CD4-positive, alpha-beta memory T cell (primary cell): ENCODE measurements at regions not wholly inside any gene's neighbourhood (a gene's known extent, or its start where the extent isn't known, plus 50 kb on each side); places are given as distances from the start of the nearest gene placed in this dataset.

Source experiments
- CTCF ChIA-PET: fragments of 350-600 bp; sonication (Branson Sonifier 250); formaldehyde crosslinking; loops from one replicate; lab custom pipeline; 2021; ENCODE audit warnings: inconsistent platforms; ENCODE audit not compliant: partially characterized antibody; lab: Charles Lee
- POLR2A ChIA-PET: fragments of 350-600 bp; sonication (Branson Sonifier 250); formaldehyde crosslinking; loops from one replicate; lab custom pipeline; 2021; ENCODE audit not compliant: partially characterized antibody; lab: Charles Lee
- DNase-seq, 5 donors: peaks; one replicate each; pipeline versions ENCODE4 v3.0.0 to v3.0.0-alpha.2; 2020 to 2022; ENCODE audit warnings: mixed read lengths in 1 of 5
- H3K27ac ChIP-seq: one replicate; pipeline ENCODE4 v1.7.0; 2013; ENCODE audit warnings: low read depth, low read length
- H3K27me3 ChIP-seq: 2 replicates; pipeline ENCODE4 v1.7.0; 2013; ENCODE audit warnings: mild to moderate bottlenecking, low read length, moderate library complexity; ENCODE audit not compliant: insufficient read depth
- H3K36me3 ChIP-seq: 2 replicates; pipeline ENCODE4 v1.7.0; 2013; ENCODE audit warnings: mild to moderate bottlenecking, low read length, moderate library complexity; ENCODE audit not compliant: insufficient read depth
- H3K4me1 ChIP-seq: 2 replicates; pipeline ENCODE4 v1.7.0; 2013; ENCODE audit warnings: mild to moderate bottlenecking, low read length, moderate library complexity; ENCODE audit not compliant: insufficient read depth
- H3K4me3 ChIP-seq, 2 donors: one replicate each; pipeline ENCODE4 v1.7.0; 2013; ENCODE audit warnings: low read length in 2 of 2, mild to moderate bottlenecking in 1 of 2
- H3K9me3 ChIP-seq, 2 donors: one replicate each; pipeline ENCODE4 v1.7.0; 2013; ENCODE audit warnings: low read length in 2 of 2, control low read depth in 1 of 2; ENCODE audit not compliant: control insufficient read depth in 1 of 2
- H3K27ac Mint-ChIP-seq, 7 donors: one replicate each; pipeline ENCODE4 v1.8.0; 2020 to 2021; ENCODE audit warnings: mixed read lengths in 7 of 7, mild to moderate bottlenecking in 6 of 7, inconsistent platforms in 3 of 7, moderate library complexity in 3 of 7
- H3K27me3 Mint-ChIP-seq, 2 donors: one replicate each; pipeline ENCODE4 v1.8.0; 2020 to 2021; ENCODE audit warnings: mixed read lengths in 2 of 2
- H3K36me3 Mint-ChIP-seq, 2 donors: one replicate each; pipeline ENCODE4 v1.8.0; 2020 to 2021; ENCODE audit warnings: mixed read lengths in 2 of 2, inconsistent platforms in 1 of 2, mild to moderate bottlenecking in 1 of 2
- H3K4me1 Mint-ChIP-seq, 4 donors: one replicate each; pipeline ENCODE4 v1.8.0; 2020 to 2021; ENCODE audit warnings: mixed read lengths in 4 of 4, mild to moderate bottlenecking in 1 of 4
- H3K4me3 Mint-ChIP-seq, 8 donors: one replicate each; pipeline ENCODE4 v1.8.0; 2020 to 2021; ENCODE audit warnings: mixed read lengths in 8 of 8, mild to moderate bottlenecking in 7 of 8, moderate library complexity in 6 of 8, inconsistent platforms in 3 of 8
- H3K9me3 Mint-ChIP-seq, 8 donors: one replicate each; pipeline ENCODE4 v1.8.0; 2020 to 2021; ENCODE audit warnings: mixed read lengths in 8 of 8, mild to moderate bottlenecking in 5 of 8, inconsistent platforms in 3 of 8, moderate library complexity in 1 of 8
- intact Hi-C: fragments of 100-400 bp; cut with micrococcal nuclease; formaldehyde crosslinking; loops from one replicate; pipeline ENCODE4 v1.15.1; 2023

GRCh38 chr12:89859508-89860220, 151.0 kb upstream of the ATP2B1 start:
- no peaks in the 10 kb centered on the region for H3K36me3 ChIP-seq
- H3K4me1 ChIP-seq: peaks cover 75% of the 10 kb centered on the region
- Mint-ChIP-seq H3K27ac (peak overlapping the region; percentile 5 to 89 (median 64)), H3K4me1 (peaks cover 63 to 92% (median 74%) of the 10 kb centered on the region in 4 donors), H3K36me3 (peaks cover 0 to 6% of the 10 kb centered on the region in 2 donors), H3K27me3 (no peaks in the 10 kb centered on the region), H3K4me3 (peak overlapping the region in 2 of 8 donors; percentile 6 to 19), H3K9me3 (peaks cover 0 to 4% (median 0%) of the 10 kb centered on the region in 8 donors)
- H3K9me3 ChIP-seq: no peaks in the 10 kb centered on the region
- no peak overlapping the region for H3K27ac ChIP-seq
- H3K27me3 ChIP-seq: no peaks in the 10 kb centered on the region
- no peak overlapping the region for H3K4me3 ChIP-seq
- POLR2A ChIA-PET: interaction anchor here (0.8 to 13.9 kb wide), 11 partner anchors 21 to 334 kb away, joined by 3 to 296 read pairs (median 4); partner anchors contain the start of genes ATP2B1, GALNT4 and POC1B
- CTCF ChIA-PET: interaction anchor here (0.5 to 4.0 kb wide), 26 partner anchors 10 to 391 kb away, joined by 3 to 51 read pairs (median 4); partner anchors contain the start of gene ATP2B1
- intact Hi-C loops: loop anchor here (1.0 to 5.0 kb wide), 4 partner anchors 237 to 332 kb away; partner anchors contain the start of gene POC1B
- peak in 4 of 5 donors; percentile 31 to 45 (median 40) for DNase-seq

- ChIA-PET POLR2A (interaction anchor here (1.0 to 13.9 kb wide), 4 partner anchors 10 to 153 kb away, joined by 4 to 296 read pairs (median 8); partner anchors contain the start of gene ATP2B1), CTCF (interaction anchor here (1.1 to 4.0 kb wide), 13 partner anchors 9 to 388 kb away, joined by 3 to 51 read pairs (median 6); no protein-coding TSS in a partner anchor)
- DNase-seq: no peak
- H3K27ac Mint-ChIP-seq: peak overlapping the region in 5 of 7 donors; percentile 5 to 89 (median 65)
- Histone ChIP-seq H3K4me3 (no peak overlapping the region), H3K9me3 (no peaks in the 10 kb centered on the region), H3K27ac (no peak overlapping the region), H3K36me3 (no peaks in the 10 kb centered on the region), H3K4me1 (peaks cover 65% of the 10 kb centered on the region), H3K27me3 (no peaks in the 10 kb centered on the region)
- peaks cover 58 to 88% (median 66%) of the 10 kb centered on the region in 4 donors for H3K4me1 Mint-ChIP-seq
- intact Hi-C loops: loop anchor here (1.0 to 5.0 kb wide), 2 partner anchors 236 to 315 kb away; no protein-coding TSS in a partner anchor
- H3K9me3 Mint-ChIP-seq: peaks cover 0 to 4% (median 0%) of the 10 kb centered on the region in 8 donors
- peaks cover 0 to 6% of the 10 kb centered on the region in 2 donors for H3K36me3 Mint-ChIP-seq
- H3K27me3 Mint-ChIP-seq: no peaks in the 10 kb centered on the region
- peak overlapping the region in 2 of 8 donors; percentile 29 to 33 for H3K4me3 Mint-ChIP-seq
These were observed 150.1 kb upstream of the ATP2B1 start for GRCh38 chr12:89858718-89859117.

DNA sequence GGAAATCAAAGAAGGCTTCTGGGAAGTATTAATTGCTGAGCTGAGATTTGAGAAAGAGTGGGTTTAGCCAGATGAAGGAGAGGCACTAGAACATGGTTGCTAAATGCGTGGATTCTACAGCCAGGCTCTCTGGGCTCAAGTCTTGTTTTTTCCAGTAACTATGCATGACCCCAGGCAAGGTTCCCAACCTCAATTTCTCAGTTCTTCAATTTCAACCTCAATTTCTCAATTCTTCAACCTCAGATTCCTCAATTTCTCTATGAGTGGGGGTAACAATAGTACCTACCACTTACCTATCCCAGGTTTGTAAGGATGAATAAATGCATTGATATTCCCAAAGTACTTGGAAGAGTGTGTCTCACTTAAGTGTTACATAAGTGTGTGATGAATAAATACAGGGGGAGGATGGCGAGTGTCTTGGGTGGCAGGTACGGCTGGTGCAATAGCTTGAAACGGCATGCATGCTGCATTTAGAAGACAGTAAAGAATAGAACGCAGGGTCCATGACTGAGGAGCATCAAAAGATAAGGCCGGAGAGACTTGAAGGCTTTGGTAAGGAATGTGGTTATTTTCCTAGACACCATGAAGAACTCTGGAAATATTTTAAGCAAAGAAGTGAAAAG, 149.1 kb upstream of the ATP2B1 start:
- Histone ChIP-seq H3K27ac (no peak overlapping the region), H3K9me3 (no peaks in the 10 kb centered on the region), H3K4me1 (peaks cover 56% of the 10 kb centered on the region), H3K27me3 (no peaks in the 10 kb centered on the region), H3K4me3 (no peak overlapping the region), H3K36me3 (no peaks in the 10 kb centered on the region)
- Mint-ChIP-seq H3K4me1 (peaks cover 48 to 78% (median 57%) of the 10 kb centered on the region in 4 donors), H3K9me3 (peaks cover 0 to 3% (median 0%) of the 10 kb centered on the region in 8 donors), H3K27me3 (no peaks in the 10 kb centered on the region), H3K4me3 (no peak overlapping the region), H3K27ac (peak overlapping the region in 5 of 7 donors; percentile 14 to 71 (median 38)), H3K36me3 (no peaks in the 10 kb centered on the region)
- no peak for DNase-seq
- POLR2A ChIA-PET: interaction anchor here (13.9 kb wide), 1 partner anchor 152 kb away, joined by 296 read pairs; the partner anchor contains the start of gene ATP2B1
- CTCF ChIA-PET: interaction anchor here (1.0 to 4.0 kb wide), 2 partner anchors 16 to 314 kb away, joined by 4 to 51 read pairs; no protein-coding TSS in a partner anchor
- intact Hi-C loops: loop anchor here (5.0 kb wide), 1 partner anchor 235 kb away; no protein-coding TSS in a partner anchor

GRCh38 chr12:89856431-89856830, 147.8 kb upstream of the ATP2B1 start:
- H3K27me3 Mint-ChIP-seq: no peaks in the 10 kb centered on the region
- ChIA-PET CTCF (interaction anchor here (0.7 kb wide), 1 partner anchor 313 kb away, joined by 3 read pairs; no protein-coding TSS in a partner anchor), POLR2A (interaction anchor here (1.8 to 13.9 kb wide), 2 partner anchors 8 to 150 kb away, joined by 4 to 296 read pairs; partner anchors contain the start of gene ATP2B1)
- DNase-seq: no peak
- H3K4me1 Mint-ChIP-seq: peaks cover 36 to 65% (median 45%) of the 10 kb centered on the region in 4 donors
- H3K4me3 Mint-ChIP-seq: peak overlapping the region in 5 of 8 donors; percentile 32 to 61 (median 47)
- H3K27ac ChIP-seq: no peak overlapping the region
- no peaks in the 10 kb centered on the region for H3K27me3 ChIP-seq
- H3K36me3 Mint-ChIP-seq: no peaks in the 10 kb centered on the region
- no peaks in the 10 kb centered on the region for H3K9me3 ChIP-seq
- H3K36me3 ChIP-seq: no peaks in the 10 kb centered on the region
- intact Hi-C loops: loop anchor here (5.0 kb wide), 1 partner anchor 234 kb away; no protein-coding TSS in a partner anchor
- no peak overlapping the region for H3K4me3 ChIP-seq
- peak overlapping the region in 6 of 7 donors; percentile 13 to 78 (median 50) for H3K27ac Mint-ChIP-seq
- H3K9me3 Mint-ChIP-seq: no peaks in the 10 kb centered on the region
- H3K4me1 ChIP-seq: peaks cover 42% of the 10 kb centered on the region

DNA sequence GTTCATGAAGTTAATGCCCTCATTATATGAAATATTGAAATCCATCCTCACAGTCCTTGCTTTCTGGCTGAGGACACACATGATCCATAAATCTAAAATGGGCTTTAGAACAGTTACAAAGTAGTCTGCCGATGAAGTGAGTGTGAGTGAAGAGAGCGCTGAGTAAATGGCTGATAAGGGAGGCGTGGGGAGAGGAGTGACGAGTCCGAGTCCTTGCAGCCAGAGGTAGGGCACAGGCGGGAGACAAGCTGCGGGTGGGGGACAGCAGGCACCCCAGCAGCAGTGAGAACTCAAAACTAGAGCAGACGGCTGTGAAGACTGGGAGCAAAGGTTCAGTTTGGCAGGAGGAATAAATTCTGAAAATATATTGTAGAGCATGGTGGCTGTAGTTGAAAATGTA, 140.1 kb upstream of the ATP2B1 start:
- CTCF ChIA-PET: interaction anchor here (1.2 to 1.5 kb wide), 2 partner anchors 10 to 15 kb away, joined by 3 to 6 read pairs; no protein-coding TSS in a partner anchor
- DNase-seq: no peak
- intact Hi-C loops: no loop called here
- peak overlapping the region in 1 of 7 donors; percentile 19 for H3K27ac Mint-ChIP-seq
- H3K4me3 Mint-ChIP-seq: no peak overlapping the region
- H3K36me3 ChIP-seq: no peaks in the 10 kb centered on the region
- no peaks in the 10 kb centered on the region for H3K27me3 ChIP-seq
- no peaks in the 10 kb centered on the region for H3K36me3 Mint-ChIP-seq
- POLR2A ChIA-PET: interaction anchor here (0.6 to 0.9 kb wide), 2 partner anchors 10 to 21 kb away, joined by 3 to 4 read pairs; no protein-coding TSS in a partner anchor
- H3K4me1 ChIP-seq: no peaks in the 10 kb centered on the region
- H3K27me3 Mint-ChIP-seq: no peaks in the 10 kb centered on the region
- peaks cover 0 to 3% (median under 1%) of the 10 kb centered on the region in 4 donors for H3K4me1 Mint-ChIP-seq
- no peak overlapping the region for H3K27ac ChIP-seq
- no peaks in the 10 kb centered on the region for H3K9me3 Mint-ChIP-seq
- no peaks in the 10 kb centered on the region for H3K9me3 ChIP-seq
- no peak overlapping the region for H3K4me3 ChIP-seq

DNA sequence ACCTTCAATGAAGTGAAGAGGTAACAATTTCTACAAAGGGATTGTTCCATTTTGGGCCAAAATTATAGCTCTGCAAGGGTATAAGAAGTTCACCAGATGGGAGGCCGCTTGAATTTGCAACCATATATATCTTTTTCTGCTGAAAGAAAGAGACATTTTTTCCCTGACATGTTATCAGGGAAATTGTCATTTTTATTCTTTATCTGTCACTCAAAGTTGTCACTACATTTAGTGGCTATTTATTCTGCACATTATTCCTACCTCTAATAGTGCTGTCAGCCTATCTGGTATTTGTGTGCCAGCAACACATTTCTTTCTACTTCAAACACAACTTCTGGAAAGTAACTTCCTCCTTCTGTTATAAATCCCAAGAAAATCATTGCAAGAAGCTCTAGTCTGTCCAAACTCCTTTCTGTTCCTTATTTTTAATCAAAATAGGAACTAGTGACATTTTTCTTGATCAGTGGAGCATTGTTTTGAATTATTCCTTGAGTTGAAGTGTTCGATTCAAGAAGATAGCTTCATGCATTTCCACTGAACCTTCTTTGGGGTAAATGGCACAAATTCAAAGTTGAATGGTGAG, 137.9 kb upstream of the ATP2B1 start:
- no peaks in the 10 kb centered on the region for H3K27me3 ChIP-seq
- no peak overlapping the region for H3K27ac Mint-ChIP-seq
- no peak for DNase-seq
- no peaks in the 10 kb centered on the region for H3K9me3 Mint-ChIP-seq
- H3K4me1 ChIP-seq: no peaks in the 10 kb centered on the region
- no peaks in the 10 kb centered on the region for H3K27me3 Mint-ChIP-seq
- H3K4me3 ChIP-seq: no peak overlapping the region
- no peak overlapping the region for H3K27ac ChIP-seq
- H3K36me3 Mint-ChIP-seq: no peaks in the 10 kb centered on the region
- H3K4me3 Mint-ChIP-seq: no peak overlapping the region
- no peaks in the 10 kb centered on the region for H3K9me3 ChIP-seq
- no peaks in the 10 kb centered on the region for H3K36me3 ChIP-seq
- intact Hi-C loops: no loop called here
- ChIA-PET CTCF (no interaction called here), POLR2A (interaction anchor here (1.0 to 1.4 kb wide), 2 partner anchors 9 to 140 kb away, joined by 3 read pairs; no protein-coding TSS in a partner anchor)
- peaks cover 0 to 3% (median under 1%) of the 10 kb centered on the region in 4 donors for H3K4me1 Mint-ChIP-seq
